GM19328 (cell line): ENCODE measurements at regions not wholly inside any gene's neighbourhood (a gene's known extent, or its start where the extent isn't known, plus 50 kb on each side); places are given as distances from the start of the nearest gene placed in this dataset.
"Not testable (repeated sequence)": the region's sequence is repeated elsewhere in the genome, so short reads cannot be mapped to it uniquely, and the experiment has no call there.

Experiments used
- ATAC-seq: cut with Tn5 transposase; IDR thresholded peaks from one replicate; pipeline ENCODE4 v1.9.1; 2021; ENCODE audit warnings: mild to moderate bottlenecking, moderate library complexity; ENCODE audit not compliant: unreplicated experiment

GRCh38 chr1:55457874-55458273, 242.7 kb upstream of the USP24 start:
- ATAC-seq: no peak

GRCh38 chr1:55456971-55457370, 241.8 kb upstream of the USP24 start:
- ATAC-seq: no peak

GRCh38 chr1:55448261-55448660, 233.1 kb upstream of the USP24 start:
- no peak for ATAC-seq

GRCh38 chr1:55447488-55447887, 232.3 kb upstream of the USP24 start:
- no peak for ATAC-seq

- no peak for ATAC-seq
These were observed 231.2 kb upstream of the USP24 start for GRCh38 chr1:55446351-55446750.

GRCh38 chr1:55445416-55445815, 230.3 kb upstream of the USP24 start:
- no peak for ATAC-seq

- no peak for ATAC-seq
These were observed 229.5 kb upstream of the USP24 start for GRCh38 chr1:55444667-55445066.

- ATAC-seq: no peak
These were observed 228.2 kb upstream of the USP24 start for GRCh38 chr1:55443175-55443915.

- no peak for ATAC-seq
These were observed 226.3 kb upstream of the USP24 start for GRCh38 chr1:55441489-55441888.

GRCh38 chr1:55437692-55438091, 222.5 kb upstream of the USP24 start:
- no peak for ATAC-seq

- ATAC-seq: not testable (repeated sequence)
These were observed 215.6 kb upstream of the USP24 start for GRCh38 chr1:55430720-55431119.

GRCh38 chr1:55430206-55430605, 215.0 kb upstream of the USP24 start:
- not testable (repeated sequence) for ATAC-seq

GRCh38 chr1:55428944-55429931, 214.1 kb upstream of the USP24 start:
- no peak for ATAC-seq

GRCh38 chr1:55428231-55428630, 213.1 kb upstream of the USP24 start:
- no peak for ATAC-seq

GRCh38 chr1:55427606-55428005, 212.4 kb upstream of the USP24 start:
- ATAC-seq: no peak

GRCh38 chr1:55426619-55427018, 211.5 kb upstream of the USP24 start:
- ATAC-seq: no peak

- ATAC-seq: no peak
These were observed 211.0 kb upstream of the USP24 start for GRCh38 chr1:55426156-55426555.

GRCh38 chr1:55425310-55425930, 210.3 kb upstream of the USP24 start:
- no peak for ATAC-seq

- no peak for ATAC-seq
These were observed 208.2 kb upstream of the USP24 start for GRCh38 chr1:55423376-55423775.

- no peak for ATAC-seq
These were observed 206.0 kb upstream of the USP24 start for GRCh38 chr1:55420929-55421716.

- no peak for ATAC-seq
These were observed 204.9 kb upstream of the USP24 start for GRCh38 chr1:55420026-55420425.
